MCF 10A (cell line): ENCODE measurements at regions not wholly inside any gene's neighbourhood (a gene's known extent, or its start where the extent isn't known, plus 50 kb on each side); places are given as distances from the start of the nearest gene placed in this dataset.

Experiments
- BruUV-seq: library from RNA; stranded (reverse); fragments of 400-500 nt; replicated peaks from 2 replicates; lab custom pipeline; 2021; lab: Mats Ljungman, UMichigan
- CTCF ChIA-PET: fragments of 300-600 bp; sonication (Branson Sonifier 250); formaldehyde crosslinking; extraction: SDS; loops from one replicate; lab custom pipeline; 2021; ENCODE audit warnings: antibody characterized with exemption, inconsistent platforms; lab: Yijun Ruan, JAX
- POLR2A ChIA-PET: fragments of 300-600, 350-650 bp; sonication (Branson Sonifier 250); formaldehyde crosslinking; extraction: SDS; loops from one replicate; lab custom pipeline; 2020; ENCODE audit warnings: antibody characterized with exemption, inconsistent platforms; lab: Yijun Ruan, JAX
- DNase-seq: peaks from one replicate; pipeline ENCODE4 v3.0.0-alpha.2; 2018; ENCODE audit not compliant: unreplicated experiment
- H3K27ac Mint-ChIP-seq: one replicate; pipeline ENCODE4 v1.8.0; 2022; ENCODE audit warnings: mild to moderate bottlenecking, low read depth, mixed read lengths; ENCODE audit not compliant: unreplicated experiment
- H3K27me3 Mint-ChIP-seq: one replicate; pipeline ENCODE4 v1.8.0; 2022; ENCODE audit warnings: mixed read lengths; ENCODE audit not compliant: insufficient read depth, unreplicated experiment
- H3K36me3 Mint-ChIP-seq: one replicate; pipeline ENCODE4 v1.8.0; 2022; ENCODE audit warnings: mild to moderate bottlenecking, moderate library complexity, mixed read lengths; ENCODE audit not compliant: insufficient read depth, unreplicated experiment
- H3K4me1 Mint-ChIP-seq: one replicate; pipeline ENCODE4 v1.8.0; 2022; ENCODE audit warnings: mixed read lengths; ENCODE audit not compliant: insufficient read depth, unreplicated experiment
- H3K4me3 Mint-ChIP-seq: one replicate; pipeline ENCODE4 v1.8.0; 2022; ENCODE audit warnings: mild to moderate bottlenecking, moderate library complexity, mixed read lengths; ENCODE audit not compliant: unreplicated experiment
- H3K9me3 Mint-ChIP-seq: one replicate; pipeline ENCODE4 v1.8.0; 2022; ENCODE audit warnings: mixed read lengths; ENCODE audit not compliant: unreplicated experiment
- CTCF ChIP-seq: fragments of 200-600 bp; IDR thresholded peaks from one replicate; pipeline ENCODE4 v1.8.0; 2022; ENCODE audit warnings: antibody characterized with exemption, mild to moderate bottlenecking; ENCODE audit not compliant: unreplicated experiment
- intact Hi-C: fragments of 100-400 bp; cut with micrococcal nuclease; formaldehyde crosslinking; loops from 2 replicates; pipeline ENCODE4 v1.14.1; 2022

GRCh38 chr13:40283666-40284065 is 382.8 kb downstream of the FOXO1 start:
- intact Hi-C loops: no loop called here
- H3K27ac Mint-ChIP-seq: no peak overlapping the region
- no peak for TF ChIP-seq CTCF
- no TSS peak for BruUV-seq
- POLR2A ChIA-PET: no interaction called here
- H3K4me1 Mint-ChIP-seq: peaks cover 4% of the 10 kb centered on the region
- CTCF ChIA-PET: no interaction called here
- DNase-seq: no peak
- H3K4me3 Mint-ChIP-seq: no peak overlapping the region
- no peaks in the 10 kb centered on the region for H3K9me3 Mint-ChIP-seq
- no peaks in the 10 kb centered on the region for H3K36me3 Mint-ChIP-seq
- no peaks in the 10 kb centered on the region for H3K27me3 Mint-ChIP-seq

GRCh38 chr13:40285634-40286033 is 380.8 kb downstream of the FOXO1 start:
- no peak for TF ChIP-seq CTCF
- intact Hi-C loops: no loop called here
- Mint-ChIP-seq H3K4me3 (no peak overlapping the region), H3K36me3 (no peaks in the 10 kb centered on the region), H3K27ac (no peak overlapping the region), H3K27me3 (no peaks in the 10 kb centered on the region), H3K9me3 (no peaks in the 10 kb centered on the region), H3K4me1 (peaks cover 4% of the 10 kb centered on the region)
- no peak for DNase-seq
- CTCF ChIA-PET: interaction anchor here (0.6 kb wide), 1 partner anchor 67 kb away, joined by 4 read pairs; no protein-coding TSS in a partner anchor
- BruUV-seq: no TSS peak
- POLR2A ChIA-PET: no interaction called here

- no peak overlapping the region for H3K27ac Mint-ChIP-seq
- BruUV-seq: no TSS peak
- DNase-seq: no peak
- peaks cover 4% of the 10 kb centered on the region for H3K4me1 Mint-ChIP-seq
- H3K36me3 Mint-ChIP-seq: no peaks in the 10 kb centered on the region
- H3K9me3 Mint-ChIP-seq: no peaks in the 10 kb centered on the region
- intact Hi-C loops: no loop called here
- no peaks in the 10 kb centered on the region for H3K27me3 Mint-ChIP-seq
- H3K4me3 Mint-ChIP-seq: no peak overlapping the region
- ChIA-PET CTCF (interaction anchor here (0.6 to 1.5 kb wide), 3 partner anchors 15 to 397 kb away, joined by 3 to 4 read pairs (median 3); no protein-coding TSS in a partner anchor), POLR2A (interaction anchor here (0.6 to 1.4 kb wide), 4 partner anchors 10 to 99 kb away, joined by 3 to 5 read pairs (median 4); no protein-coding TSS in a partner anchor)
- TF ChIP-seq CTCF: no peak
Observed at GRCh38 chr13:40287428-40287827, 379.0 kb downstream of the FOXO1 start.

GRCh38 chr13:40288259-40288658 is 378.2 kb downstream of the FOXO1 start:
- Mint-ChIP-seq H3K9me3 (no peaks in the 10 kb centered on the region), H3K4me1 (peaks cover 1% of the 10 kb centered on the region), H3K36me3 (no peaks in the 10 kb centered on the region), H3K4me3 (no peak overlapping the region), H3K27me3 (no peaks in the 10 kb centered on the region), H3K27ac (no peak overlapping the region)
- ChIA-PET POLR2A (interaction anchor here (1.4 kb wide), 1 partner anchor 10 kb away, joined by 5 read pairs; no protein-coding TSS in a partner anchor), CTCF (no interaction called here)
- no peak for DNase-seq
- BruUV-seq: no TSS peak
- intact Hi-C loops: no loop called here
- no peak for TF ChIP-seq CTCF
